HCT116 (cell line): ENCODE measurements at regions not wholly inside any gene's neighbourhood (a gene's known extent, or its start where the extent isn't known, plus 50 kb on each side); places are given as distances from the start of the nearest gene placed in this dataset.

ENCODE experiments used
- FOSL1 ChIP-seq: IDR thresholded peaks from 2 replicates; pipeline ENCODE4 v1.6.1; 2012; ENCODE audit warnings: low read depth
- JUND ChIP-seq: IDR thresholded peaks from 2 replicates; pipeline ENCODE4 v1.6.1; 2012
- POLR2A ChIP-seq: IDR thresholded peaks from 2 replicates; pipeline ENCODE4 v1.7.0; 2011; ENCODE audit warnings: borderline replicate concordance; ENCODE audit not compliant: insufficient read depth, insufficient read length; ENCODE audit errors: extremely low read depth
- RAD21 ChIP-seq: IDR thresholded peaks from 2 replicates; pipeline ENCODE4 v1.6.1; 2012; ENCODE audit warnings: low read depth, mild to moderate bottlenecking
- TF ChIP-seq, protein P1 (sequence below), 3 experiments: fragments of 200-600 bp in 1 of 3; sonication (generic) in 1 of 3; IDR thresholded peaks in 2 of 3; conservative IDR thresholded peaks in 1 of 3; 2 replicates each; pipeline ENCODE4 v1.5.1; 2012 to 2017; ENCODE audit warnings: low read depth in 2 of 3, low read length in 2 of 3, antibody characterized with exemption in 1 of 3, borderline replicate concordance in 1 of 3, control low read depth in 1 of 3, mild to moderate bottlenecking in 1 of 3, mixed read lengths in 1 of 3, mixed run types in 1 of 3, moderate library complexity in 1 of 3; ENCODE audit not compliant: insufficient read depth in 1 of 3
- TF ChIP-seq, protein P2 (sequence below): IDR thresholded peaks from 2 replicates; pipeline ENCODE4 v1.6.1; 2012; ENCODE audit warnings: low read depth

GRCh38 chr2:39839261-39839848 is 60.3 kb upstream of the THUMPD2 start:
- TF ChIP-seq, protein P1, sequence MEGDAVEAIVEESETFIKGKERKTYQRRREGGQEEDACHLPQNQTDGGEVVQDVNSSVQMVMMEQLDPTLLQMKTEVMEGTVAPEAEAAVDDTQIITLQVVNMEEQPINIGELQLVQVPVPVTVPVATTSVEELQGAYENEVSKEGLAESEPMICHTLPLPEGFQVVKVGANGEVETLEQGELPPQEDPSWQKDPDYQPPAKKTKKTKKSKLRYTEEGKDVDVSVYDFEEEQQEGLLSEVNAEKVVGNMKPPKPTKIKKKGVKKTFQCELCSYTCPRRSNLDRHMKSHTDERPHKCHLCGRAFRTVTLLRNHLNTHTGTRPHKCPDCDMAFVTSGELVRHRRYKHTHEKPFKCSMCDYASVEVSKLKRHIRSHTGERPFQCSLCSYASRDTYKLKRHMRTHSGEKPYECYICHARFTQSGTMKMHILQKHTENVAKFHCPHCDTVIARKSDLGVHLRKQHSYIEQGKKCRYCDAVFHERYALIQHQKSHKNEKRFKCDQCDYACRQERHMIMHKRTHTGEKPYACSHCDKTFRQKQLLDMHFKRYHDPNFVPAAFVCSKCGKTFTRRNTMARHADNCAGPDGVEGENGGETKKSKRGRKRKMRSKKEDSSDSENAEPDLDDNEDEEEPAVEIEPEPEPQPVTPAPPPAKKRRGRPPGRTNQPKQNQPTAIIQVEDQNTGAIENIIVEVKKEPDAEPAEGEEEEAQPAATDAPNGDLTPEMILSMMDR (IDR thresholded peaks at IDR 0.05 in 2 of 3, conservative IDR thresholded peaks at IDR 0.05 in 1 of 3; ENCODE audit: borderline replicate concordance in 1 of 3, insufficient read depth in 1 of 3, low read depth in 2 of 3, low read length in 2 of 3), result no peak
- no peak for TF ChIP-seq POLR2A
- TF ChIP-seq JUND, result no peak
- TF ChIP-seq, protein P2, sequence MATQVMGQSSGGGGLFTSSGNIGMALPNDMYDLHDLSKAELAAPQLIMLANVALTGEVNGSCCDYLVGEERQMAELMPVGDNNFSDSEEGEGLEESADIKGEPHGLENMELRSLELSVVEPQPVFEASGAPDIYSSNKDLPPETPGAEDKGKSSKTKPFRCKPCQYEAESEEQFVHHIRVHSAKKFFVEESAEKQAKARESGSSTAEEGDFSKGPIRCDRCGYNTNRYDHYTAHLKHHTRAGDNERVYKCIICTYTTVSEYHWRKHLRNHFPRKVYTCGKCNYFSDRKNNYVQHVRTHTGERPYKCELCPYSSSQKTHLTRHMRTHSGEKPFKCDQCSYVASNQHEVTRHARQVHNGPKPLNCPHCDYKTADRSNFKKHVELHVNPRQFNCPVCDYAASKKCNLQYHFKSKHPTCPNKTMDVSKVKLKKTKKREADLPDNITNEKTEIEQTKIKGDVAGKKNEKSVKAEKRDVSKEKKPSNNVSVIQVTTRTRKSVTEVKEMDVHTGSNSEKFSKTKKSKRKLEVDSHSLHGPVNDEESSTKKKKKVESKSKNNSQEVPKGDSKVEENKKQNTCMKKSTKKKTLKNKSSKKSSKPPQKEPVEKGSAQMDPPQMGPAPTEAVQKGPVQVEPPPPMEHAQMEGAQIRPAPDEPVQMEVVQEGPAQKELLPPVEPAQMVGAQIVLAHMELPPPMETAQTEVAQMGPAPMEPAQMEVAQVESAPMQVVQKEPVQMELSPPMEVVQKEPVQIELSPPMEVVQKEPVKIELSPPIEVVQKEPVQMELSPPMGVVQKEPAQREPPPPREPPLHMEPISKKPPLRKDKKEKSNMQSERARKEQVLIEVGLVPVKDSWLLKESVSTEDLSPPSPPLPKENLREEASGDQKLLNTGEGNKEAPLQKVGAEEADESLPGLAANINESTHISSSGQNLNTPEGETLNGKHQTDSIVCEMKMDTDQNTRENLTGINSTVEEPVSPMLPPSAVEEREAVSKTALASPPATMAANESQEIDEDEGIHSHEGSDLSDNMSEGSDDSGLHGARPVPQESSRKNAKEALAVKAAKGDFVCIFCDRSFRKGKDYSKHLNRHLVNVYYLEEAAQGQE, result no peak
- TF ChIP-seq FOSL1, result no peak
- no peak for TF ChIP-seq RAD21
